Ramos (cell line): ENCODE measurements at regions not wholly inside any gene's neighbourhood (a gene's known extent, or its start where the extent isn't known, plus 50 kb on each side); places are given as distances from the start of the nearest gene placed in this dataset.
"Not testable (repeated sequence)": the region's sequence is repeated elsewhere in the genome, so short reads cannot be mapped to it uniquely, and the experiment has no call there.

Source experiments
- in situ Hi-C: fragments of 300-500 bp; cut with MboI; formaldehyde crosslinking; loops from one replicate; pipeline ENCODE4 v1.14.3; 2022; ENCODE audit warnings: low sequenced_read_pairs; ENCODE audit not compliant: unreplicated experiment

DNA sequence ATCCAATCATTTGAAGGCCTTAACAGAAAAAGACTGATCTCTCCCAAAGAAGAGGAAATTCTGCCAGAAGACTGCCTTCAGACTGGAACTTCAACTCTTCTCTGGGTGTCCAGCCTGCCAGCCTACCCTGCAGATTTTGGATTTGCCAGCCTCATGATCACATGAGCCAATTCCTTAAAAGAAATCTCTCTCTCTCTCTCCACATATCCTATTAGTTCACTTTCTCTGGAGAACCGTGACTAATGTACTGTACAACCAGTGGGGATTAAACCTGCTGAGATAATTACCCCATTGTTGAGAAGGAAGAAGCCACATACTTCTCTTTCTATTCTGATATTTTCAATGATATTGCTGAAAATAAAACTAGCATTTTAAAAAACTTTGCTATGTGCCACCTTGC lies 711.3 kb upstream of the AMOT start:
- in situ Hi-C loops = no loop called here

DNA sequence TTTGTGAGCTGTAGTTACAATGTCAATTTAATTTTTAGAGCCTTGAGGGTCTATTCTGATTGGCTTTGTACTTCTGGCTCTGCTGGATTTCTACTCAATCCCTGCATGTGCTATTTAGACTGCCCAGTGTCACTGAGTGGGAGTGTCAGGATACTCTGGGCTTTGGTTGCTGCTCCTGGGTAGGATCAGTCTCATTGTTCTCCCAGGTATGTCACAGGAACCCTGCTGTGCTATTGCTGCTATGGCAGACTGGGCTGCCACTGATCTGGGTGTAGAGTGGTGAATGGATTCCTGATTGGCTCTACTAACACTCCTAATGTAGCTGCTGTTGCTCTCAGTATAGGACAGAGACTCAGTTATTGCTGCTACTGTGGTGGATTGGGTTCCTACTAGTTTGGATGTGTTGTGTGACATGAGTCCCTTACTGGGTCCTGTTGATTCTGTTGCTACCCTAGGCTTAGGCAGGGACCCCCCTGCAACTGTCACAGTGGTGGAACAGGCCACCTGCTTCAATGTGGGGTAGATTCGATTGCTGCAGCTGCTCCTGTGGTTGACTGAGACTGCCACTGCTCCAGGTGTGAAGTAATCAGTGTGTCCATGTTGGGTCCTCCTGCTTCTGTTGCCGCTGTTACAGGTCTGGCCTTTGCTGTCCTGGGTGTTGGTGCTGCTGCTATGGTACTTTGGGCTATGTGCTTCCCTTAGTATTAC lies 707.8 kb upstream of the AMOT start:
- in situ Hi-C loops = no loop called here

DNA sequence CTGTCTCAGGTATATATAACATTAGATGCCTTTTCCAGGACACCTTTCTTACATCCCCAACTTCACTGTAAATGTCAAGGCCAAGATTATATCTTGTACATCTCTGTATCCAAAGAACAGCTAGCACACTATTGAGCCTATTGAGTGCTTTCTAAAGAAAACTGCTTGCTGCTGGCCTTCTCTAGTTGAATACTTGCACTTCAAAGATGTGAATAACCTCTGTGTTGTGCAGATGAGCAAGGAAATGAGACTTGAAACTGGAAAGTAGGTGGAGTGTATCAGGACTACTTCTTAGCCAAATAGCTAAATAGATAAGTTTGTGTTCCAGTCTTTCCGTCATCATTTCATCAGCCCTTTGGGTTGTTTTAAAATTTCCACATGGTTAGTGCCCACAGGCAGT lies 704.4 kb upstream of the AMOT start:
- in situ Hi-C loops = no loop called here

DNA sequence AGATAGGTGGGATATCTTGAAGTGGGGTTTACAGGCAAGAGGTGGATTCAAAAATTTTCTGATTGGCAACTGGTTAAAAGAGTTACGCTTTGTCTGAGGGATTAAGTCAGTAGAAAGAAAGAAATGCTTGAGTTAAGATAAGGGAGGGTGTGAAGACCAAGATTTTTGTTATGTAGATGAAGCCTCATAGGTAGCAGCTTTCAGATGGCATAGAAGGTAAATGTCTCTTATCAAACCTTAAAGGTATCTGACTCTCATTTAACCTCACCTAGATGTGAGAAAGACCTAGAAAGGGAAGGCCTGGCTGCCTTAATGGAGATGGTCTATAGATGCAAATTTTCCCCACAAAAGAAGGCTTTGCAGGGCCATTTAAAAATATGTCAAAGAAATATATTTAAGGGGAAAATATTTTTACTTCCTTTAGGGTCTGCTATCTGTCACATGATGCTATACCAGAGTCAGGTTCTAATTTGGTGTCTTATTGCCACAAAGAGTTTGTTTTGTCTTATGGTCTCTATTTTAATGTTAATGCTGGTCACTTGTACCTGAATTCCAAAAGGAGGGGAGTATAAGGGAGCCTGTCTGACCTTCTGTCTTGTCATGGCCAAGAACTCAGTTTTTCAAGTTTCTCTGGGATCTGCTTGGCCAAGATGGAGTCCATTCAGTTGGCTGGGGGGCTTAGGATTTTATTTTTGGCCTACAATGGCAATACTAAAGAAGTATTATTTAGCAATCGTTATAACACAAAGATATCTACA lies 699.1 kb upstream of the AMOT start:
- in situ Hi-C loops = no loop called here

DNA sequence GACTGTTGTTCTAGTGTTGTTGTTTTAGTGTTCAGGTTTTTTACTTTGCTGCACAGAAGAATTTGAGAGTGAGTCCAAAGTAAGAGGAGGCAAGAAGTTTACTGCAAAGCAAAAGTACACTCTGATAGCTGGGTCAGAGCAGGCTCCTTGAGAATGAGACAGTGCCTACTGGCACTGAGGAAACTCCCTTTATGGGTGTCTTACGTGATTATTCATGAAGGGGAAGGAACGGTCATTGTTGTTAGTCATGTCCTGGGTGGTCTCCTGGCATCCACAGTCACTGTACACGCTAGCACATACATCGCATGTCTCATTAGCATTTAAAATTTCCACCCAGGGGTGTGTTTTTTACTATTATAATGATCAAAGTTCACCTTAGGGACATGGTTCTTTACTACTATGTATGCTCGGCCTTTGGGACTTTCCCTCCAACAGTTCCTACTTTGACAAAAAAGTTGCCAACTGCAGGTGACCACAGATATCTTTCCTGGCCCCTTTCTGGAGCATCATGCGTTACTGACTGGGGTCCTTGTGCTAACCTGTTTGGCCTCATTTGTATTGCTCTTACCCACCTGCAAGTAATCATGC lies 688.9 kb upstream of the AMOT start:
- in situ Hi-C loops = no loop called here

DNA sequence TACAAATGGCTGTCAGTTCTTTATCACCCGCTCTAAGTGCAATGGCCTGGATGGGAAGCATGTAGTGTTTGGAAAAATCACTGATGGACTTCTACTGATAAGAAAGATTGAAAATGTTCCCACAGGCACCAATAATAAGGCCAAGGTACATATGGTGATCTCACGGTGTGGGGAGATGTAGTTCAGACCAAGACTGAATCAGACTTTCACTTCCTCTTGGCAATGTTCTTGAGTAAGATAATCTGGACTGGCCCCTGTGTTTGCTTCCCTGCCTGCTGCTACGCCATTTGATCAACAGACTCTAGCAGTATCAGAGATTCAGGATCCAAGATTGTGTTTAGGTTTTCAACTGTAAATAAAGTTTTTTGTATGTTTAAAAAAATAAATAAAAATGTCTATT lies 682.2 kb upstream of the AMOT start:
- in situ Hi-C loops = no loop called here

DNA sequence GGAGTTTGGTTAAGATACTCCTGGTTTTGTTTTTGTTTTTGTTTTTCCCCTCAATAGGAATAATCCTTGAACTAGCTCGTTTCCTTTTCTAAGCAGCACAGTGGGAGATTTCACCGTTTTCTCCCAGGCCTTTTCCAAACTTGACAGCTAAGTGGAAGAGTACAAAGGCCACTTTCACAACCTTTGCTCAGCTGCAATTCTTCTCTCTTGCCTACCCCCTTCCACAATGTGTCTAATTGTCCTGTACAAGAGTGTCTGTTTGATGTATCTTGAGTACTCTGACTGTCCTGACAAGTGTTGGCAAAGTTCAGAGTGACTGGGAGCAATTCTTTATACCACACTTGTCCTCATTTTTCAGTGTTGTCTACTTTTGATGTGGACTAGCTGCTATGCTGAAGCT lies 674.3 kb upstream of the AMOT start:
- in situ Hi-C loops = no loop called here

DNA sequence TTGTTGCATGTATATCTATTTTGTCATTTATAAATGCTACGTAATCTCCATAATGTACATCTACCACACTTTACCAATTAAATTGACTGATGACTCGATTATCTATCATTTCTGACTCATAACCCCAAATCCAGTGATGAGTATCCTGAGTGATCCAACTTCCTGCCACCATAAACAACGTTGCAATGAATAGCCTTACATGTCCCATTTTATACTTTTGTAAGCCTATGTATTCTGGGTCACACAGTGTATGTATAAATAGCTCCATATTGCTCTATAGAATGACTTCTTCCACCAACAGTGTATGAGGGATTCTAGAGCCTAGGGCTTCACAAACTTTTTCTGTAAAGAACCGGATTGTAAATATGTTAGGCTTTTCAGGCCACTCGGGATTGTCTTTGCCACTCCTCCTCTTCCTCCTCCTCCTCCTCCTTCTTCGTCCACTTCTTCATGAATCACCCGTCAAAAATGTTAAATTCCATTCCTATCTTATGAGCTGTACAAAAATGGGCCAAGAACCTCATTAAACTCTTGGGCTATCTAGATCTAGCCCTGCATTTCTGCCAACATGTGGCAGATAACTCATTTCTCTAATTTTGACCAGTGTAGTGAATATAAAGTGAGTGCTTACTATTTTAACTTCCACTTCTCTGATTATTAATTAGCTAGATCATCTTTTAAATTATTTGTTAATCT lies 672.2 kb upstream of the AMOT start:
- in situ Hi-C loops = no loop called here

DNA sequence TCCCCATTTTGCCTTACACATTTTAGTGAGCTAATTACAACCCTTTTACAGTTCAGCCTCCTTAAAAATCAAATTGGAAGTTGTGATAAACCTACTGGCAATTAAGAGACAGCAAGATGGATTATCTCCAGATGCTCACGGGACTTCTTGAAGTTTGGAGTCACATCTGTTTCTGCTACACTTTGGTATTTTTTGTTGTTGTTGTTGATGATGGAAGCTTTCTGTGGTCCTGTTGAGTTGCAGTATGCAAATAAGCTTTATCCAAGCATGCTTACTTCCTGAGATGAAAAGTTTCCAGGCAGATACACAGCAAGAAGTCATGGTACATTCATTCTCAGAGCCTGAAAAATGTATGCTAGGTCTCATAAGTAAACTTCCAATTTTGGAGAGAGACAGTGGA lies 670.0 kb upstream of the AMOT start:
- in situ Hi-C loops = no loop called here

DNA sequence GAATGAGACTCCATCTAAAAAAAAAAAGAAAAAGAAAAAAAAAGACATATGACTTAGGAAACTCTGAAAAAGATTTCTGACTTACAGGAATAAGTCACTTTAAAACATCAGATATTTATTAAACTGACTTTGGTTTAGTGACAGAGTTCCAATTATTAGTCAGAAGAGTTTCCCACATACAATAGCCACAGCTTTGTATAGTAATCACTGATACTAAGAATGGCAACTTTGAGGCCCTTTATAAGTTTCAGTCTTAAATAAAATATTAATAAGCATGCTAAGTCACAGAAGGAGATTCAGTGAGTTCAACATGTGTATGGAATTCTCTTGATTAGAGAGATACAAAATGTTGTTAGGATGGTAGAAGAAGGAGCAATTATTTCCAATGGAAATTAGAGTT lies 652.3 kb upstream of the AMOT start:
- in situ Hi-C loops = no loop called here

DNA sequence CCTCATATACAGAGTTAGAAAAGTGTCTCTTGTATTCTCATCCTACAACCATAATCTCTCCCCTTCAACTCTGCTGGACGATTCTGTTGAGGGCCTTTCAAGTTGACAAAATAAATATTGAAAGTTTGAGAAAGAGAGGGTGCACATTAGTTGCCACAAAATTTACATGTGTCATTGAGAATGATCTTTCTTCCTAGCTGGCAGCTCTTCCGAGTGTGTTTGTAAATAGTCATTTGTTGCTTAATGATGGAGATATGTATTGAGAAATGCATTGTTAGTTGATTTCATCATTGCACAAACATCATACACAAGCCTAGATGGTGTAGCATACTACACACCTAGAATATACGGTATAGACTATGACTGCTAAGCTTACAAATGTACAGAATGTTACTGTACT lies 632.8 kb upstream of the AMOT start:
- in situ Hi-C loops = no loop called here

DNA sequence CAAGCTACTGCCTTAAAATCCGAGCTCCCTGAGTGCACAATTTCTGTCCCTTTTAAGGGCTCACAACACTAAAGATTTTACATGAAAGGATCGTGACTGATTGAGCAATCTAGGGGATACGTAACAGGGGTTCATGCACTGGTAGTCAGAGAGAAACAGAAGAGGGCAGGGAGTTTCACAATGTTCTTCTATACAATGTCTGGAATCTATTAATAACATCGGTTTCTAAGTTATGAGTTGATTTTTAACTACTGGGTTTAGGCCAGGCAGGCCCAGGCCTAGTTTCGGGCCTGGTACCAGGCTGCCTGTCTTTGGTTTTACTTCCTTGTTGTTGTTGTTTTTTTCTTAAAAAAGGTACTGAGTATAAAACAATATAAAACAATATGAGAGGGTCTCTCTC lies 632.4 kb upstream of the AMOT start:
- in situ Hi-C loops = not testable (repeated sequence)

DNA sequence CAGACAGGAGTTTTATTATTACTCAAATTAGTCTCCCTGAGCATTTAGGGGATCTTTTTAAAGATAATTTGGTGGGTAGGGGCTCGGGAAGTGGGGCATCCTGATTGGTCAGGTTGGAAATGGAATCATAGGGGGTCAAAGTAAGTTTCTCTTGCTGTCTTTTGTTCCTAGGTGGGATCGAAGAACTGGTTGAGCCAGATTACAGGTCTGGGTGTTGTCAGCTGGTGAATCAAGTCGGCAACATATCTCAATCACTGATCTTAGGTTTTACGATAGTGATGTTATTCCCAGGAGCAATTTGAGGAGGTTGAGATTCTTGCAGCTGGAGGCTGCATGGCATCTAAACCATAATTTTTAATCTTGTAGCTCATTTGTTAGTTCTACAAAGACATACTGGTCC lies 629.5 kb upstream of the AMOT start:
- in situ Hi-C loops = no loop called here

DNA sequence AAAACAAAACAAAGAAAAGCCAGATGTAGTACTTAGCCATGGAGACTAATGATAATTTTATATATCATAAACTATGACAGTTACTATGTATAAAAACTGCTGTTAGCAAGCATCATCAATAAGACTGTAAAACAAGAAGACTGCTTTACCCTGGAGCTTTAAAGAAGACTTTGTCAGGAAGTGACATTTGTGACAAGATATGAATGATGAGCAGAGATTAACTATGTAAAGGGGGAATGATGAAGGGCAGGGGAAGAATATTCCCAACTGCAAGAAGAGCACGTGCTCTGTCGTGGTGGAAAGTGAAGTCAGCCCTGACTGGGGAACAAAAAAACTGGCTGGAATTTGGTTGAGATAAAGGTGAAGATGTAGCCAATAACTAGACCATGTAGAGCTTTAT lies 617.1 kb upstream of the AMOT start:
- in situ Hi-C loops = no loop called here

DNA sequence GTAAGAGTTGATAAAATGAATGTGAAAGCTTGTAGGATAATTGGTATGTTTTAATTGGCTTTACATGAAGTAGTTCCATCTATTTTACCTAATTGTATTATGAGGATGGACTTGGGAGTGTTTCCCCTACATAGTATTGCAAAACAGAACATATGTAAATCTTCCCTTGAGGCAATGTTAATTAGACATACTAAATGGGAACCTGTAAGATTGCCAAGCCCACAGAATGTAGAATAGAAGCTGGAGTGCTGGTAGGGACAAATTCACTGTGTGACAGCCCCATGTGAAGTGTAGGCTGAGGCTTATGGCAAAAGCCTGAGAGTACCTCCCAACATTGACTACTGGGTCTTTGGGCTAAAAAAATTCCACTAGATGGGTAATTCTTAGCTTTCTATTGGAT lies 615.0 kb upstream of the AMOT start:
- in situ Hi-C loops = no loop called here

DNA sequence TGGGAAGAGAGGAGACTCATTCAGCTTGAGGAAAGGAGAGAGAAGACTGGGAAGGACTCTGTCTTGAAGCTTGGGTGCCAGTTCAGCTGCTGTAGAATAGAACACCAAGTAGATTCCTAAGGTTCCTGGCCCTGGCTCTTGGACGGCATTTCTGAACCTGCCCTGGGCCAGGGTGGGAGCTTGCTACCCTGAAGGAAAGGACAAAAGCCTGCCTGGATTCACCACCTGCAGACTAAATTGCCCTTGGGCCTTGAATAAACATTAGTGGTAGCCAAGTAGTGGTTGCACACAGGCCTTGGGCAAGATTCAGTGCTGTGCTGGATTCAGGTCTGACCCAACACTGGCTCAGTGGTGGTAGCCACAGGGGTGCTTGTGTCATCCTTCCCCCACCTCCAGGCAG lies 588.4 kb upstream of the AMOT start:
- in situ Hi-C loops = no loop called here

DNA sequence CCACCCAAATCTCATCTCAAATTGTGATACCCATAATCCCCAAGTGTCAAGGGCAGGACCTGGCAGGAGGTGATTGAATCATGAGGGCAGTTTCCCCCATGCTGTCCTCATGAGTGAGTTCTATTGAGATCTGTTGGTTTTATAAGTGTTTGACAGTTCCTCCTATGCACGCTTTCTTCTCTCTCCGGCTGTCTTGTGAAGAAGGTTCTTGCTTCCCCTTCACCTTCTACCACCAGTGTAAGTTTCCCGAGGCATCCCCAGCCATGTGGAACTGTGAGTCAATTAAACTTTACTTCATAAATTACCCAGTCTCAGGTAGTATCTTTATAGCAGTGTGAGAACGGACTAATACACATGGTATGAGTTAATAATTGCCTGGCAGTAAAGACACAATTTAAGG lies 581.7 kb upstream of the AMOT start:
- in situ Hi-C loops = no loop called here

DNA sequence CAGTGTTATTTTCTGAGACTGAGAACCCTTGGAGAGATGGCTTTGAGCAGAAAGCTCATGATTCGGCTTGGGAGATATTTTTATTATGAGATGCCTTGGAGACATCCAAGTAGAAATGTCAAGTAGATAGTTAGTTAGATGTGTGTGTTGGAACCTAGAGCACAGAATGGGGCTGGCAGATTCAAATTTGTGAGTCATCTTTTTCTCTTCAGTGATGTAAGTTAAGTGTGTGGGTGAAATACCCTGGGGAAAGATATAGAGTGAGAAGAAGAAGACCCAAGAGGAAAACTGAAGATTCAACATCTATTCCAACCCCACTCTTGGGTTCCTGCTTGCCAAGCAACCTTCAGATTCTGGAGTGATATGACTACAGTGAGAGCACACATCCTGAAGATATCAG lies 580.8 kb upstream of the AMOT start:
- in situ Hi-C loops = no loop called here

DNA sequence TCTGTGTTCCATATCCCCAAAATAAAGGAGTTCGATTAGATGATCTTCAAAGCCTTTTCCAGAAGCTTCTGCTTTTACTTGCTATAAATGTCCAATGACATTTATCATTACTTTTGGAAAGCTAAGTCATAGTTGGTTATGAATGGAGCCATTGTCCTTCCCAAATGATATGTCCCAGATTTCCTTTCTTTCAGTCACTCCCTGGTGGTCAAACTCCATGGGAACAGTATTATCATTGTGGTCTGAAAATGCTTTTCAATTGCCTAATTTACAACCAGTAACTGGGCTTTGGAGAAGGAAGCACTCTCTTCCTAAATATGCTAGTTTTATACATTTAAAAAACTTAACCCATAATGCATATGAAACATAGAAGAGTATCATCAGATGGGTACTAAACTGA lies 571.5 kb upstream of the AMOT start:
- in situ Hi-C loops = no loop called here

DNA sequence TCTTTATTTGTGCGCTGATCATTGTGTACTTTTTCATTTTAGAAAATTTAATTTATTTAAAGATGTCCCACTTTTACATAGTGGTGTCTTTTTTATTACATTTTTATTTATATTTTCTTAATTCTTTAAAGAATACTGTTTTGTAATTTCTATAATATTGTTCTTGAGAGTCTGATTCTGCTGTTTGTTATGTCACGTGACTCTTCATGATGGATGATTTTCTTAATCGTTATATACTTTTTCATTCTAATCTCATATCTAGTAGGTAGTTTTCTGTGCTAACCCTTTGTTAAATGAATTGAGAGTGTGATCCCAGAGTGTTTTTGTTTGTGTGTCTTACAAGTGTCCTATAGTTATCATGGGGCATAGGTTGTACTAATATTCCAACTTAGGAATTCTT lies 568.2 kb upstream of the AMOT start:
- in situ Hi-C loops = no loop called here

DNA sequence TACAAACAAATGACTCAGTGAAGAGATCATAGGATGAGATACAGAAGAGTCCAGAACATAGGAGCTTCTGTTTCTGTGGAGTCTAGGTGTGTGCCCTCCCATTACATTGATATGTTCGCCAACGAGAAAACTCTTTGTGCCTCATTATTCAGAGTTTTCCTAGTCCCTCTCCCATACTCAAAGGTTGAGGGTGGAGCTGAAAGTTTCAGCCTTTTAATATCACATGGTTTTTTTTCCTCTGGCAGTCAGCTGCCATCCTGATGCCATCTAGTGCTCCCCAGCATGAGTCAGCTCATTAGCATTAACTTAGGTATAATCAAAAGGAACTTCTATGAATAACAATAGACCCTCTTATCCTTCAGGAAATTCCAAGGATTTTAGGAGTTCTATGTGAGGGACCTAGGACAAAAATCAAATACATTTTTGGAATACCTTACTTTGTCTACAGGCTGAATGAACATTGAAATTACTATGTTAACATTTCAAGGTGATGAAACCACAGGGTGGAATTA lies 559.6 kb upstream of the AMOT start:
- in situ Hi-C loops = no loop called here
